Activated naive CD8-positive, alpha-beta T cell treated with anti-CD3 and anti-CD28 coated beads, Interleukin-2, amount 50 U/mL, for 24 hours (primary cell): ENCODE measurements at regions not wholly inside any gene's neighbourhood (a gene's known extent, or its start where the extent isn't known, plus 50 kb on each side); places are given as distances from the start of the nearest gene placed in this dataset.
"Not testable (repeated sequence)": the region's sequence is repeated elsewhere in the genome, so short reads cannot be mapped to it uniquely, and the experiment has no call there.

Experiments
- ATAC-seq: fragments of 150-1000 bp; cut with Tn5 transposase; one replicate; pipeline ENCODE4 v1.10.0; 2021
- DNase-seq: peaks from one replicate; pipeline ENCODE4 v3.0.0; 2021
- H3K27ac Mint-ChIP-seq: one replicate; pipeline ENCODE4 v1.8.0; 2021; ENCODE audit warnings: mild to moderate bottlenecking, mixed read lengths
- H3K27me3 Mint-ChIP-seq: one replicate; pipeline ENCODE4 v1.8.0; 2021; ENCODE audit warnings: mixed read lengths
- H3K36me3 Mint-ChIP-seq: one replicate; pipeline ENCODE4 v1.8.0; 2021; ENCODE audit warnings: low read depth, mixed read lengths
- H3K4me1 Mint-ChIP-seq: one replicate; pipeline ENCODE4 v1.8.0; 2021; ENCODE audit warnings: mixed read lengths
- H3K4me3 Mint-ChIP-seq: one replicate; pipeline ENCODE4 v1.8.0; 2021; ENCODE audit warnings: mild to moderate bottlenecking, moderate library complexity, mixed read lengths
- H3K9me3 Mint-ChIP-seq: one replicate; pipeline ENCODE4 v1.8.0; 2021; ENCODE audit warnings: mixed read lengths

DNA sequence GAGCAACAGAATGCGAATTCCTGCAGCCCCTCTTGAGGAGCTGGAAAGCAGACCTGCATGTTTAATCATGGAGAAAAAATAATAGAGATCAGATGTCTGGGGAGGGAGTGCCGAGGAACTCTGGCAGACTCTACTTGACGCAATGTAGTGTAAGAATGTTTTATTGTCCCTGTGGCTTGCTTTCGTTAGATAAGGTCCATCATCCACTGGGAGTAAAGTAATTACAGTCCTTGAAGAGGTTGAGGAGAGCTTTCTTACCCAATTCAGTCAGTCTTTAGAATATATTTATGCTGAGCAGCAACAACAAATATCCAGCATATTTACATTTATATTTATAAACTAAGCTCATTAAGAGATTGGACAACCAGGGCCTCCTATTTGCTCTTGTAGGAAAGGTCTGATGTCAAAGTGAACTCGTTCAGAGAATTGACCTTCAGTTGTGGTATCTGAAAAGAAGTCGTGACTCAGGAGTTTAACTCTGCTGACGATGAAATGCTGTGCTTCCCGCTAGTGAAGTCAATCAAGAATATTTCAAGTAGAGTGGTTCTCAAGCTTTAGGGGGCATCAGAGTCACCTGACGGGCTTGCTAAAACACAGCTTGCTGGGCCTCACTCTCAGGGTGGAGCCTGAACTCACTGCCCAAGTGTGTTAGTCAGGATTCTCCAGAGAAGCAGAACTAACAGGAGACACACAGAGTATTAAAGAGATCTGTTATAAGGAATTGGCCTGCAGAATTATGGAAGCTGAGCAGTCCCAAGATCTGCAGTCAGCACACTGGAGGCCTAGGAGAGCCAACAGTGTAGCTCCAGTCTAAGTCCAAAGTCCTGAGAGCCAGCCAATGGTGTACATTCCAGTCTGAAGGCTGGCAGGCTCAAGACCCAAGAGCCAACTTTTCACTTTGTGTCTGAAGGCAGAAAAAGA lies 139.3 kb upstream of the LMNTD1 start:
- Mint-ChIP-seq H3K36me3 (no peaks in the 10 kb centered on the region), H3K9me3 (no peaks in the 10 kb centered on the region), H3K27ac (no peak overlapping the region), H3K27me3 (no peaks in the 10 kb centered on the region), H3K4me3 (no peak overlapping the region), H3K4me1 (no peaks in the 10 kb centered on the region)
- no peak for DNase-seq
- no peak for ATAC-seq

DNA sequence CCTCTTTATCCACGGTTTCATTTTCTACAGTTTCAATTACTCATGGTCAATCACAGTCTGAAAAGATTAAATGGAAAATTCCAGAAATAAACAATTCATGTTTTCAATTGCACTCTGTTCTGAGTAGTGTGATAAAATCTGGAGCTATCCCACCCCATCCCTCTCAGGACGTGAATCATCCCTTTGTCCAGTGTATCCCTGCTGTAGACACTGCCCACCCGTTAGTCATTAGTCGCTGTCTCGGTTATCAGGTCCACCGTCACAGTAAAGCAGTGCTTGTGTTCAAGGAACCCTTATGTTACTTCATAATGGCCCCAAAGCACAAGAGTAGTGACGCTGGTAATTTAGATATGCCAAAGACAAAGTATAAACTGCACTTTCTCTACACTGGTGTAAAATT lies 141.0 kb upstream of the LMNTD1 start:
- ATAC-seq (no peak), DNase-seq (no peak)
- Mint-ChIP-seq H3K9me3 (no peaks in the 10 kb centered on the region), H3K36me3 (no peaks in the 10 kb centered on the region), H3K4me1 (no peaks in the 10 kb centered on the region), H3K4me3 (no peak overlapping the region), H3K27ac (no peak overlapping the region), H3K27me3 (peaks cover 2% of the 10 kb centered on the region)

DNA sequence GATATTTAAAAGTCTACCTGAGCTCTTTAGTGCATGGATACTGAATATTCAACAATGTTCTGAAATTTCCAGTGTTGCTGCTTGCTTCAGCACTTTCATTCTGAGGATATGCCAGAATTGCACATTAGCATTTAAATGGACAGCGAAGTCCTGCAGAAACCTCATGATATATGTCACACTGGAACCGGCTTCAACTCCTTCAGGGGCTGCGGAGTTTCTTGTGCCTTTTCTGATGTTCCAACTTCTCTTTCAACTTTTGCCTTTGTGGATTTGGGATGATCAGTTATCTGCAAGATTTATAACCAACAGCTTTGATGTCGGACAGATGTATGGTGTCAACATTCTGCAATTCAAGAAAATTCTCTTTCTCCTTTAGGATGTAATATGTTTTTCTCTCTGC lies 142.5 kb upstream of the LMNTD1 start:
- Mint-ChIP-seq H3K27ac (no peak overlapping the region), H3K36me3 (no peaks in the 10 kb centered on the region), H3K4me1 (no peaks in the 10 kb centered on the region), H3K4me3 (no peak overlapping the region), H3K27me3 (peaks cover 2% of the 10 kb centered on the region), H3K9me3 (no peaks in the 10 kb centered on the region)
- DNase-seq = no peak
- ATAC-seq = no peak

DNA sequence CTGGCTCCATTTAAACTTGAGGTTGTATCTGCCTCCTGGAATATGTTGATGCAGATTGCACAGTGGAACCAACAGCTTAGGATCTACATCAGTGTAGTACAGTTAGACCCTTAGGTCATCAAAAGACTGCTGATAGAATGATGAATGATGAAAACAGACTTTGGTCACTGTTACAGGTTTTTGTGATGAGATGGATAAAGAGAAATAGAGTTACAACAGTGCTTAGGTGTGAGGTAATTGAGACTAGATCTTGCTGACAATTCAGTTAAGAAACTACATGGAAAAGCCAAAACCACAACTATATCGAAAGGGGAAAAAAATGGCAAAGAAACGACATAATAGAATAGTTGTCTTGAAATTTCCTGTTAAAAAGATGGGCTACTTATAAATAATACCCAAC lies 145.7 kb upstream of the LMNTD1 start:
- no peak for DNase-seq
- Mint-ChIP-seq H3K27ac (no peak overlapping the region), H3K27me3 (peaks cover 2% of the 10 kb centered on the region), H3K9me3 (no peaks in the 10 kb centered on the region), H3K36me3 (no peaks in the 10 kb centered on the region), H3K4me3 (no peak overlapping the region), H3K4me1 (no peaks in the 10 kb centered on the region)
- no peak for ATAC-seq

DNA sequence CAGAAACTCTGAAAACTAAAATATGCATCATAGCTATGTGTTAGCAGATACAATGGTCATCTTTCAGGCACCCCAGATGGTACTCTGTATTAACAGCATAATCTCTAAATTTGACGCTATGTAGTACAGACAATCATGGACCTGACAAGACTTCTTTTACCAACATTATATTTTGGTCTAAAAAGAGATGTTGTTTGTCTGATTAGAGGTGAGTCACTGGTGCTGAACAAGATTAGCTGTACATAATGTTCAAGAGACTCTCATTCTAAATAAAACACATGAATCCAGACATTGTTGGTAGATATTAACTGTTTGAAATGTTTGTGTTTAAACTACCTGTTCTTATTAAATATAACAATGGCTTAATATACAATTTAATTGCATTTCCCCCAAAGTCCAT lies 146.4 kb upstream of the LMNTD1 start:
- H3K4me3 Mint-ChIP-seq = no peak overlapping the region
- no peak for ATAC-seq
- no peaks in the 10 kb centered on the region for H3K36me3 Mint-ChIP-seq
- DNase-seq = no peak
- H3K27me3 Mint-ChIP-seq = peaks cover 2% of the 10 kb centered on the region
- H3K4me1 Mint-ChIP-seq = no peaks in the 10 kb centered on the region
- no peaks in the 10 kb centered on the region for H3K9me3 Mint-ChIP-seq
- H3K27ac Mint-ChIP-seq = no peak overlapping the region

DNA sequence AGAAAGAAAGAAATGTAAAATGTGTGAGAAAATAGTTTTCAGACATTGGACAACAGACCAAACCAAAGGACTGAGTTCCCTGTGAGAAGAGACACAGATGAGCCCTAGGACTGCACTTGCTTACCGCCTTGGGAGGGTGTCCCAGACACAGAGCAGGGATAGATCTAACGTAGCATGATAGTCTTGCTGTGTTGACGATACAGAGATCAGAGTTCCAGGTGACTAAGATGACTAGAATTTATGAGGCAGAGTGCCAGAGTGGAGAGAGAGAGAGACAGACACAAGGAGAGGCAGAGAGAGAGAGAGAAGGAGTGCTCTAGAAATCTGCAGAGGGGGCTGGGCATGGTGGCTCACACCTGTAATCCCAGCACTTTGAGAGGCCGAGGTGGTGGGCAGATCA lies 148.2 kb upstream of the LMNTD1 start:
- DNase-seq (no peak), ATAC-seq (no peak)
- H3K9me3 Mint-ChIP-seq = peaks cover 4% of the 10 kb centered on the region
- H3K36me3 Mint-ChIP-seq = no peaks in the 10 kb centered on the region
- peaks cover 2% of the 10 kb centered on the region for H3K27me3 Mint-ChIP-seq
- H3K27ac Mint-ChIP-seq = no peak overlapping the region
- no peak overlapping the region for H3K4me3 Mint-ChIP-seq
- H3K4me1 Mint-ChIP-seq = no peaks in the 10 kb centered on the region

DNA sequence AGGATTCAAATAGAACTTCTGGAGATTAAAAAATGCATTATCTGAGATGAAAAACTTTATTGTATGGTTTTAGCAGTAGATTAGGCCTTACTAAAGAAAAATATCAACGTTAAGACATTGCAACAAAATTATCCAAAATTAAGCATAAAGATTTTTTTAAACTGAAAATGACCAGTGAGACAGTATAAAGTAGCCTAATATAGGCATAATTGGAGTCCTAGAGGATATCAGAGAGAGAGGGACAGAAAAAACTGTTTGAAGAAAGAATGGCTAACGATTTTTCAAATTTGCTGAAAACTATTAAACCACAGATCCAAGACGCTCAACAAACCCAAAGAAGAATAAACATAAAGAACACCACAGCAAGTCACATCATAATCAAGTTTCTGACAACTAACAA lies 149.5 kb upstream of the LMNTD1 start:
- Mint-ChIP-seq H3K4me1 (no peaks in the 10 kb centered on the region), H3K27me3 (peaks cover 2% of the 10 kb centered on the region), H3K27ac (no peak overlapping the region), H3K36me3 (peaks cover 2% of the 10 kb centered on the region), H3K9me3 (peaks cover 9% of the 10 kb centered on the region), H3K4me3 (no peak overlapping the region)
- no peak for ATAC-seq
- no peak for DNase-seq

DNA sequence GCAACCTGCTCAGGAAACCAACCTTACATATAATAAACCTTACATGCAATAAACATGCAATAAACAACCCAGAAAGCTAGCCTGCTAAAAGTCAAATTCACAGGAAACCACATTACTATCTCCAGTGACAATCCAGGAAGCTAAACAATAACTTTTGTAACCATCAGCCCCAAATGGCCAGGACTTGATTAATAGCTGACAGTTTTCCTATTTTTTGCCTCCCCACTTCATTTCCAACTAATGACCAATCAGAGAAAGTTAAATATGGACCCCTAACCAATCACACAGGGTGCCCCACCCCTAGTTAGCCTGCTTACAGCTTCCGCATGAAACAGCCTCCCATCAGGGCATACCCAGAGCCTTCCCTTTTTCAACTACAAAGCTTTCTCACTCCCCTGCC lies 152.2 kb upstream of the LMNTD1 start:
- H3K4me1 Mint-ChIP-seq = no peaks in the 10 kb centered on the region
- no peak for DNase-seq
- H3K27ac Mint-ChIP-seq = no peak overlapping the region
- ATAC-seq = no peak
- peaks cover 21% of the 10 kb centered on the region for H3K9me3 Mint-ChIP-seq
- H3K4me3 Mint-ChIP-seq = no peak overlapping the region
- H3K27me3 Mint-ChIP-seq = no peaks in the 10 kb centered on the region
- peaks cover 2% of the 10 kb centered on the region for H3K36me3 Mint-ChIP-seq

DNA sequence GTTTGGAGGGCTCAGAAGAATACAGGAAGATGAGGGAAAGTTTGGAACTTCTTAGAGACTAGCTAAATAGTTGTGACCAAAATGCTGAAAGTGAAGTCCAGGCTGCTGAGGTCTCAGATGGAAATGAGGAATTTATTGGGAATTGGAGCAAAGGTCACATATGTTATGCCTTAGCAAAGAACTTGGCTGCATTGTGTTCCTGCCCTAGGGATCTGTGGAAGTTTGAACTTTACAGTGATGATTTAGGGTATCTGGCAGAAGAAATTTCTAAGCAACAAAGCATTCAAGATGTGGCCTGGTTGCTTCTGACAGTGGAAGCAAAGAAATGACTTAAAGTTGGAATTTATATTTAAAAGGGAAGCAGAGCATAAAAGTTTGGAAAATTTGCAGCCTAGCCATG lies 153.6 kb upstream of the LMNTD1 start:
- DNase-seq, ATAC-seq, H3K4me3 Mint-ChIP-seq, H3K27me3 Mint-ChIP-seq, H3K36me3 Mint-ChIP-seq, H3K4me1 Mint-ChIP-seq, H3K27ac Mint-ChIP-seq: not testable (repeated sequence)
- H3K9me3 Mint-ChIP-seq = peaks cover 25% of the 10 kb centered on the region

DNA sequence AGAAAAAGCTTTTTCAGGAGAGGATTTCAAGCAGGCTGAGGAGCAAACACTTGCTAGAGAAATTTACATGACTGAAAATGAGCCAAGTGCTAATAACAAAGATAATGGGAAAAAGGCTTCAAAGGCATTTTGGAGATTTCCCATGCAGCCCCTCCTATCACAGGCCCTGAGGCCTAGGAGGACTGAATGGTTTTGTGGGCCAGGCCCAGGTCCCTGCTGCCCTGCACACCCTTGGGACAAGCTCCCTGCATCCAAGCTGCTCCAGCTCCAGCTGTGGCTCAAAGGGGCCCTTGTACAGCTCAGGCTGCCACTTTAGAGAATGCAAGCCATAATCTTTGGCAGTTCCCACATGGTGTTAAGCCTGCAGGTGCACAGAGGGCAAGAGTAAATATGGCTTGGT lies 154.0 kb upstream of the LMNTD1 start:
- H3K9me3 Mint-ChIP-seq = peaks cover 25% of the 10 kb centered on the region
- no peaks in the 10 kb centered on the region for H3K4me1 Mint-ChIP-seq
- no peak overlapping the region for H3K4me3 Mint-ChIP-seq
- no peak overlapping the region for H3K27ac Mint-ChIP-seq
- ATAC-seq (no peak), DNase-seq (no peak)
- peaks cover 2% of the 10 kb centered on the region for H3K36me3 Mint-ChIP-seq
- H3K27me3 Mint-ChIP-seq = no peaks in the 10 kb centered on the region

DNA sequence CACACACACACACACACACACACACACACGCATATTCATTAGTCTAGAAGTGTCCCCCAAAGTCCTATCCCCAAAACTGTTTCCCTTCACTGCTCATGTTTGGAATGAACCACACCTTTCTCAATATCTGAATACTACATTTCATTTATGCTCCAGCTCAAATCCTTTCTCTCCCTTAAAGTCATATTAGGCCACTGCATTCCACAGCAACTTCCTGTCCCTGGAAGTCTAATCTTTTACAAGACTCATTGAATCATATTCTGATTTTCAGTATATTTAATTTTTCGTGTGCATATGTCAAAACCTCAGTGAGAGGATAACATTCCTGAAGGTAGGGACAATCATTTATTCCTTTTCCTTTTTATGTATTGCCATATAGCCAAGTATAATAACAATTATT lies 155.6 kb upstream of the LMNTD1 start:
- Mint-ChIP-seq H3K27me3 (no peaks in the 10 kb centered on the region), H3K27ac (no peak overlapping the region), H3K4me1 (no peaks in the 10 kb centered on the region), H3K36me3 (peaks cover 2% of the 10 kb centered on the region), H3K9me3 (peaks cover 25% of the 10 kb centered on the region), H3K4me3 (no peak overlapping the region)
- DNase-seq (no peak), ATAC-seq (no peak)

DNA sequence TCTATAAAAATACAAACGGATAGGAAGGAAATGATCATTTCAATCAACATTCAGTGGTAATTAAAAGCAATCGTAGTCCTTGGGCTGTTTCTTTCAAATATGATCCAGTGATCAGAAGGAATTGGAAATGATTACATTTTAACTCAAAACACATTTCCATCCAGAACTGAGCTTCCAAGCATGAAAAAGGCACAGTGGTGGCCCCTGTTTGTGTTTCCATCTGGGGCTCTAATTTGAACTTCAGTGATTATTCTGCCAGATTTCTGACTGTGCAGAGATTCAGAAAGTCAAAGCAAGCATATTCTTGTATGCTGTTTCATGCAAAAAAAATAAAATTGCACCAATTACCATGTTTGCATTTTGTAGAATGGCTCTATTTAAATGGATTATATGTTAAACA lies 157.0 kb upstream of the LMNTD1 start:
- no peak for ATAC-seq

DNA sequence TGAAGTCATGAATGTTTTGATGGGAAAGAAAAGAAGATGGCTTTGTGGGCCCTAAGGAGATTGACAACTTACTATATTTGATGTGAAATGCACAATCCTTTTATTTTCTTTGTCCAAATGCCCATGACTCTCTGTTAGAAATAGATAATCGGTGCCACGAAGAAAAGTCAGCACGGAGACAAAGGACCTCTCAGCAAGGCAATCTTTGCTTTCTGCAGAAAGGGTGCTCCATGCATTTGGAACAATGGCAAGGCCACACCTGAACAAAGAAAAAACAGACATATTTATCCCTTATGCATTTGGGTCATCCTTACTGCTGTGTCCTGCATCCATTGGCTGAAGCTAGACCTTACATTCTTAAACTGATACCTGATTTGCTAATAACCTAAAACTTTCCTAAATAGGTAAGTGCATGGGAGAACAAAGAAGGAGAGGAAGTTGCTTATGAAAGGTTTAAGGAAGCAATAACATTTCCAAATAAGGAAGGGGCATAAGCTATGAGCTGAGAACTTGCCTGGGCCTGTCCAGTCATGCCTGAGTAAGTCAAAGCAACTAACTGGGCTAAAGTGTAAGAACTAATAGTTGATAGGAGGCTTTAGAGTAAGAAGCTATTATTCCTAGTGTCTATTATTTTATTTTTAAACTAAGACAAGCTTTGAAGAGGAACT lies 158.0 kb upstream of the LMNTD1 start:
- not testable (repeated sequence) for H3K36me3 Mint-ChIP-seq, ATAC-seq, H3K4me1 Mint-ChIP-seq, H3K27ac Mint-ChIP-seq, H3K27me3 Mint-ChIP-seq, H3K4me3 Mint-ChIP-seq, DNase-seq
- H3K9me3 Mint-ChIP-seq = peaks cover 23% of the 10 kb centered on the region

More for the DNA sequence above, 157.0 kb upstream of the LMNTD1 start:
- peaks cover 25% of the 10 kb centered on the region for H3K9me3 Mint-ChIP-seq
- DNase-seq = no peak
- H3K27ac Mint-ChIP-seq = no peak overlapping the region
- H3K36me3 Mint-ChIP-seq = peaks cover 2% of the 10 kb centered on the region
- H3K4me3 Mint-ChIP-seq = no peak overlapping the region
- no peaks in the 10 kb centered on the region for H3K27me3 Mint-ChIP-seq
- no peaks in the 10 kb centered on the region for H3K4me1 Mint-ChIP-seq

DNA sequence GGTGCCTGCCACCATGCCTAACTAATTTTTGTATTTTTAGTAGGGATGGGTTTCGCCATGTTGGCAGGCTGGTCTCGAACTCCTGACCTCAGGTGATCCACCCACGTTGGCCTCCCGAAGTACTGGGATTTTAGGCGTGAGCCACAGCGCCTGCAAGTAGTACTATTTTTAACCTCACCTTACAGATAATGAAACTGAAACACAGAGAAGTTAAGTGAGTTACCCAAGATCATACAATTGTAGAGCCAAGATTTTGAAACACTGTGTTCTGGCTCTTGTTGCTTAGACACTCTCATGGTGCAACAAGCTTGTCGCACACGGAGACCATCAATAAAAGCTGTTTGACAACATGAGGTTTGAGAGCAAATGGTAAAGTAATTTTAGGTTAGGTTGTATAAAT lies 159.1 kb upstream of the LMNTD1 start:
- H3K27me3 Mint-ChIP-seq = no peaks in the 10 kb centered on the region
- H3K36me3 Mint-ChIP-seq = no peaks in the 10 kb centered on the region
- ATAC-seq = no peak
- H3K4me1 Mint-ChIP-seq = no peaks in the 10 kb centered on the region
- H3K27ac Mint-ChIP-seq = no peak overlapping the region
- DNase-seq = no peak
- no peak overlapping the region for H3K4me3 Mint-ChIP-seq
- H3K9me3 Mint-ChIP-seq = peaks cover 16% of the 10 kb centered on the region

DNA sequence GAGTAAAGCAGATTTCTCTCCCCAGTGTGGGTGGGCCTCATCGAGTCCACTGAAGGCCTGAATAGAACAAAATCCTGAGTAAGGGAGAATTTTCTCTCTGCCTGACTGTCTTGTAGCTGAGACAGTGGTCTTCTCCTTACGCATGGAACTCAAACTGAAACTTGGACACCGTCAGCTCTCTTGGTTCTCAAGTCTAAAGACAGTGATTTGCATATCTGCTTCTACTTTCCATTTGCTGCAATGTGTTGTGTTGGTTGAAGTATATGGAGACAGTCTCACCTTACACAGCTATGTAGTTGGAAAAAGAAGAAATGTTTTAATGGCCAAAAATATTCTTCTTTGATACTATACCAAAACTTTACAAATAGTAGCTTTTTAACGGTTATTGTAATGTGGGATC lies 160.2 kb upstream of the LMNTD1 start:
- ATAC-seq (no peak), DNase-seq (no peak)
- no peaks in the 10 kb centered on the region for H3K4me1 Mint-ChIP-seq
- no peaks in the 10 kb centered on the region for H3K27me3 Mint-ChIP-seq
- H3K9me3 Mint-ChIP-seq = peaks cover 11% of the 10 kb centered on the region
- no peaks in the 10 kb centered on the region for H3K36me3 Mint-ChIP-seq
- H3K27ac Mint-ChIP-seq = no peak overlapping the region
- H3K4me3 Mint-ChIP-seq = no peak overlapping the region
